ENCODE measurements at regions not wholly inside any gene's neighbourhood (a gene's known extent, or its start where the extent isn't known, plus 50 kb on each side); places are given as distances from the start of the nearest gene placed in this dataset.

DNA sequence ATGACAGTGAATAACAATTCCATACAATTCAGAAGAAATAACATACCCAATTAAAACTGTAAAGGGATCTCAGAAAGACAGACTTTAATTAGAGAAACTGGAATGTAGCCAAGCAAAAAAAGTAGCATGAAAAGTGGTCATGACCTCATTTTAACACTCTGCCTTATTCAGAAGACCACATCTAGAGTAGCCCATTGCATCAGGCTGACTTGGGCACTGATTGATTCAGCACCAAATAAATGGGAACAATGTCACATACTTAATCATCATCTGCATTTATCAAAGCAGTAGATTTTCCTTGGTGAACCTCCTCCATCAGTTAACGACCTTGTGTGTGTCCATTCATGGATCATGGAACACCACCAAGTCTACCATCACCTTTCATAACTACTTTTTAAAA, 992.1 kb downstream of the NR2F1-AS1 start:
- H3K27ac ChIP-seq: no peak overlapping the region
- no peaks in the 10 kb centered on the region for H3K27me3 ChIP-seq
- TF ChIP-seq, protein P1, sequence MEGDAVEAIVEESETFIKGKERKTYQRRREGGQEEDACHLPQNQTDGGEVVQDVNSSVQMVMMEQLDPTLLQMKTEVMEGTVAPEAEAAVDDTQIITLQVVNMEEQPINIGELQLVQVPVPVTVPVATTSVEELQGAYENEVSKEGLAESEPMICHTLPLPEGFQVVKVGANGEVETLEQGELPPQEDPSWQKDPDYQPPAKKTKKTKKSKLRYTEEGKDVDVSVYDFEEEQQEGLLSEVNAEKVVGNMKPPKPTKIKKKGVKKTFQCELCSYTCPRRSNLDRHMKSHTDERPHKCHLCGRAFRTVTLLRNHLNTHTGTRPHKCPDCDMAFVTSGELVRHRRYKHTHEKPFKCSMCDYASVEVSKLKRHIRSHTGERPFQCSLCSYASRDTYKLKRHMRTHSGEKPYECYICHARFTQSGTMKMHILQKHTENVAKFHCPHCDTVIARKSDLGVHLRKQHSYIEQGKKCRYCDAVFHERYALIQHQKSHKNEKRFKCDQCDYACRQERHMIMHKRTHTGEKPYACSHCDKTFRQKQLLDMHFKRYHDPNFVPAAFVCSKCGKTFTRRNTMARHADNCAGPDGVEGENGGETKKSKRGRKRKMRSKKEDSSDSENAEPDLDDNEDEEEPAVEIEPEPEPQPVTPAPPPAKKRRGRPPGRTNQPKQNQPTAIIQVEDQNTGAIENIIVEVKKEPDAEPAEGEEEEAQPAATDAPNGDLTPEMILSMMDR (IDR thresholded peaks at IDR 0.05): no peak
- DNase-seq (no peak), ATAC-seq (no peak)
- peaks cover 0 to 2% (median 0%) of the 10 kb centered on the region in 11 donors for H3K9me3 ChIP-seq
- H3K4me3 ChIP-seq: no peak overlapping the region
- intact Hi-C loops (cut with DNase I): no loop called here
- 54 to 57% methylated on average over 1 of the region's 1 CpG for WGBS, 2 donors
- H3K4me1 ChIP-seq: no peaks in the 10 kb centered on the region
- H3K36me3 ChIP-seq: no peaks in the 10 kb centered on the region

DNA sequence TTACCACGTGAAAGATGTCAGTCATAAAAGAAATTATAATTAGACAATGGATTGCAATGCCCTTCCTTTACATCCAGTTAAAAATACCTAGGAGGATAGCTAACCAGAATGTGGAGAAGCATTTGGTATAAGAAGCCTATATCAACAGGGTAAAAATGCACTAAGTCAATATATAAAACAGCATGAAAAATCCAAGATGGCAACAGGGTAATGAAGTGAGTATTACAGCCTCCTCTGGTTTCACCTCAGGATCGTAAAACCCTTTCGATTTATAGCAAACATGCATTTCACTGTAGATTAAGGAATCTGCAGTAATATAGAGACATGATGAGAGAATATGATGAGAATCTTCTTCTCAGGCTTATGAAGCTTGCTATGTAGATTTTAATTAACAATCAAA, 999.3 kb downstream of the NR2F1-AS1 start:
- intact Hi-C loops (cut with DNase I): no loop called here
- WGBS, 2 donors: 84 to 86% methylated on average over 3 of the region's 3 CpGs
- DNase-seq: no peak

DNA sequence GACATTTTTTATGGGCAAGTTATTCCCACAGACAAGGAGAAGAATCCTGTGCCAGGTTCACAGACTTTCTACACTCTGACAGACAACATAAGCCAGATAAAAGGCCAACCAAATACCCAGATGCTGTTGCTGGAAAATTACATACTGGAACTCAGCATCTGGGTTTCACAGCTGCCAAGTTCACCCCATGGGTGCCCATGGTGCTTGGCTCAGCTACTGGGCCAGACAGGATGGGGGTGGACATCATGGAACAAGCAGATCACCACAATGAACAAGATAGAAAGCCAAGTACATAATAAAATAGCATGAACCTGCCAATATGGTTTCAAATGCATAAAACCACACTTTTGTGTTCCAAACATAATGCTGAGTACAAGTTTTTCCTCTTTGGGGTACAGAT, 999.8 kb downstream of the NR2F1-AS1 start:
- H3K27ac ChIP-seq: no peak overlapping the region
- TF ChIP-seq, protein P1 (IDR thresholded peaks at IDR 0.05): no peak
- no peak overlapping the region for H3K4me3 ChIP-seq
- H3K4me1 ChIP-seq: no peaks in the 10 kb centered on the region
- H3K9me3 ChIP-seq: peaks cover 0 to 4% (median 0%) of the 10 kb centered on the region in 11 donors
- DNase-seq (no peak), ATAC-seq (no peak)
- intact Hi-C loops (cut with DNase I): no loop called here
- H3K36me3 ChIP-seq: no peaks in the 10 kb centered on the region
- H3K27me3 ChIP-seq: no peaks in the 10 kb centered on the region

More for the DNA sequence above, 999.3 kb downstream of the NR2F1-AS1 start:
- Histone ChIP-seq H3K4me1 (no peaks in the 10 kb centered on the region), H3K27ac (no peak overlapping the region), H3K36me3 (no peaks in the 10 kb centered on the region), H3K9me3 (peaks cover 0 to 4% (median 0%) of the 10 kb centered on the region in 11 donors), H3K27me3 (no peaks in the 10 kb centered on the region), H3K4me3 (no peak overlapping the region)
- TF ChIP-seq, protein P1 (IDR thresholded peaks at IDR 0.05): no peak
- no peak for ATAC-seq

DNA sequence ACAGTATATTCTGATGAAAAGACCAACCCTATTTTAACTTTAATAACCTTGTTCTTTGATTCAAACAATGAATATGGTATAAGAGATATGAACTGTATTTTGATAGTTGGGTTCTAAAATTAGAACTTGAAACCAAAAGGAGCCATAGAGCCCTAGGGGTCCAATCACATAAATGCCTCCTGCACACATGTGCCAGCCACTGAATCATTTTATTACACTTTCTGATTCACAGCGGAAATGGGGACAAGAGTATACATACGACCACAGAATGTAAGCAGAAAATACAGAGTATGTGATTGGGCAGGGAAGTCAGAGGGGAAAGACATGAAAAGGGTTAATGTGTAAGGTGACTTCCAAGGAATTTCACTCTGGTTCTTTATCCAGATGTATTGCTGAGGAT, 1000.2 kb downstream of the NR2F1-AS1 start:
- DNase-seq: no peak
- H3K4me3 ChIP-seq: no peak overlapping the region
- peaks cover 0 to 4% (median 0%) of the 10 kb centered on the region in 11 donors for H3K9me3 ChIP-seq
- no peak overlapping the region for H3K27ac ChIP-seq
- H3K4me1 ChIP-seq: no peaks in the 10 kb centered on the region
- no peaks in the 10 kb centered on the region for H3K27me3 ChIP-seq
- WGBS, 2 donors: 80 to 85% methylated on average over 2 of the region's 2 CpGs
- no peak for ATAC-seq
- TF ChIP-seq, protein P1 (IDR thresholded peaks at IDR 0.05): no peak
- intact Hi-C loops (cut with DNase I): no loop called here
- no peaks in the 10 kb centered on the region for H3K36me3 ChIP-seq

DNA sequence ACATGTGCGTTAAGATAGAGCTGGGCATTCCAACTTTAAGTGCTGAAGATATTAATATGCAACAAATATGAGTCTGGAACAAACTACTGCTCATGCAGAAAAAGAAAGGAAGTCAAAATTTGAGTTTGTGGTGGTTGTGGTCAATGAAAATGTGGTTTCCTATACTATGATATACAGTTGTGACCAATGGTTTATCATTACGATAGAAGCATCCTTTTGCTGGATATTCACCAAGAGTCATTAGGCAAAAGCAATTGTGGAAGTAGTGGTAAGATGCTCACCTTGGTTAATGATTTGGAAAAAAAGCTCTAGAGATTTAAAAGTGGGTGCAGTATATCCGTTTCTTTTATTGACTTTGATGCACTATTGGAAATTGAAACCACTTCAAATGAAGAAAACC, 1007.0 kb downstream of the NR2F1-AS1 start:
- WGBS, 2 donors: 83 to 92% methylated on average over 3 of the region's 3 CpGs
- H3K27me3 ChIP-seq: no peaks in the 10 kb centered on the region
- H3K27ac ChIP-seq: no peak overlapping the region
- H3K4me3 ChIP-seq: no peak overlapping the region
- no peaks in the 10 kb centered on the region for H3K36me3 ChIP-seq
- TF ChIP-seq, protein P1 (IDR thresholded peaks at IDR 0.05): no peak
- intact Hi-C loops (cut with DNase I): no loop called here
- no peaks in the 10 kb centered on the region for H3K4me1 ChIP-seq
- DNase-seq (no peak), ATAC-seq (no peak)
- no peaks in the 10 kb centered on the region for H3K9me3 ChIP-seq

All from heart right ventricle (tissue), 16 donors.